Keratinocyte (primary cell): ENCODE measurements at regions not wholly inside any gene's neighbourhood (a gene's known extent, or its start where the extent isn't known, plus 50 kb on each side); places are given as distances from the start of the nearest gene placed in this dataset.

Experiments
- DNase-seq: peaks from one replicate; pipeline ENCODE4 v3.0.0-alpha.2; 2011; ENCODE audit warnings: low read depth, missing footprints, low spot score
- FAIRE-seq: peaks from 2 replicates; lab custom pipeline; 2011; peaks lifted over from hg19 to GRCh38; lab: Jason Lieb, UNC
- H2AFZ ChIP-seq: 2 replicates; pipeline ENCODE4 v1.6.0; 2012; ENCODE audit warnings: low read length, control low read depth, inconsistent platforms; ENCODE audit not compliant: control insufficient read depth
- H3K27ac ChIP-seq: 2 replicates; pipeline ENCODE4 v1.5.1; 2011; ENCODE audit warnings: low read length; ENCODE audit not compliant: control insufficient read depth, insufficient read depth
- H3K27me3 ChIP-seq: 3 replicates; pipeline ENCODE4 v1.6.0; 2011; ENCODE audit warnings: low read length; ENCODE audit not compliant: control insufficient read depth, insufficient read depth; ENCODE audit errors: extremely low read depth
- H3K36me3 ChIP-seq, 2 experiments: 2 replicates in 1 of 2; 3 replicates in 1 of 2; pipeline ENCODE4 v1.5.1; 2011; ENCODE audit warnings: low read length in 2 of 2, mild to moderate bottlenecking in 1 of 2; ENCODE audit not compliant: control insufficient read depth in 2 of 2, insufficient read depth in 2 of 2; ENCODE audit errors: extremely low read depth in 1 of 2
- H3K4me1 ChIP-seq: 3 replicates; pipeline ENCODE4 v1.5.1; 2011; ENCODE audit warnings: low read length; ENCODE audit not compliant: control insufficient read depth, insufficient read depth; ENCODE audit errors: extremely low read depth
- H3K4me2 ChIP-seq: 3 replicates; pipeline ENCODE4 v1.6.0; 2011; ENCODE audit warnings: low read depth, low read length; ENCODE audit not compliant: control insufficient read depth, insufficient read depth; ENCODE audit errors: extremely low read depth
- H3K4me3 ChIP-seq, 3 experiments: fragments of 200-600 bp in 1 of 3; sonication (generic) in 1 of 3; 2 replicates in 2 of 3; 3 replicates in 1 of 3; pipeline ENCODE4 v1.5.1; 2011 to 2016; ENCODE audit warnings: low read length in 3 of 3, mild to moderate bottlenecking in 3 of 3, control low read depth in 2 of 3, inconsistent platforms in 1 of 3, low read depth in 1 of 3, mixed read lengths in 1 of 3, mixed run types in 1 of 3, moderate library complexity in 1 of 3; ENCODE audit not compliant: control insufficient read depth in 2 of 3, insufficient read depth in 2 of 3; ENCODE audit errors: extremely low read depth in 1 of 3
- H3K79me2 ChIP-seq: 2 replicates; pipeline ENCODE4 v1.6.0; 2012; ENCODE audit warnings: low read length; ENCODE audit not compliant: control insufficient read depth, insufficient read depth
- H3K9ac ChIP-seq: 3 replicates; pipeline ENCODE4 v1.6.0; 2011; ENCODE audit warnings: low read length; ENCODE audit not compliant: control insufficient read depth, insufficient read depth; ENCODE audit errors: extremely low read depth
- H3K9me1 ChIP-seq: 3 replicates; pipeline ENCODE4 v1.6.0; 2011; ENCODE audit warnings: low read length; ENCODE audit not compliant: control insufficient read depth, insufficient read depth; ENCODE audit errors: extremely low read depth
- H3K9me3 ChIP-seq: 2 replicates; pipeline ENCODE4 v1.5.1; 2012; ENCODE audit warnings: low read depth, low read length; ENCODE audit not compliant: control insufficient read depth
- H4K20me1 ChIP-seq: 3 replicates; pipeline ENCODE4 v1.6.0; 2011; ENCODE audit warnings: low read length; ENCODE audit not compliant: control insufficient read depth, insufficient read depth; ENCODE audit errors: extremely low read depth
- CTCF ChIP-seq, 3 experiments: IDR thresholded peaks in 1 of 3; conservative IDR thresholded peaks in 1 of 3; optimal IDR thresholded peaks in 1 of 3; 2 replicates in 2 of 3; 3 replicates in 1 of 3; pipeline versions ENCODE3 to v1.5.1; 2011; ENCODE audit warnings: low read length in 3 of 3, mild to moderate bottlenecking in 3 of 3, moderate library complexity in 2 of 3, control low read depth in 1 of 3, inconsistent platforms in 1 of 3; ENCODE audit not compliant: insufficient read depth in 2 of 3; ENCODE audit errors: extremely low read depth in 1 of 3
- EZH2 ChIP-seq: IDR thresholded peaks from one replicate; pipeline ENCODE4 v1.6.1; 2012; ENCODE audit warnings: inconsistent platforms, mild to moderate bottlenecking, low read length, moderate library complexity
- dilution Hi-C: fragments of 300-500 bp; cut with MboI; formaldehyde crosslinking; loops from one replicate; pipeline ENCODE4 v1.7.0; 2020; ENCODE audit warnings: low sequenced_read_pairs; ENCODE audit not compliant: extremely low pct_ligation_motif_present

- H3K9me3 ChIP-seq = no peaks in the 10 kb centered on the region
- H3K4me2 ChIP-seq = no peak overlapping the region
- FAIRE-seq (no peak), DNase-seq (no peak)
- H4K20me1 ChIP-seq = no peaks in the 10 kb centered on the region
- no peaks in the 10 kb centered on the region for H3K36me3 ChIP-seq
- H3K4me1 ChIP-seq = no peaks in the 10 kb centered on the region
- H3K4me3 ChIP-seq = no peak overlapping the region
- no peak for TF ChIP-seq EZH2
- no peak for TF ChIP-seq CTCF (optimal IDR thresholded peaks at IDR 0.05 in 1 of 3, IDR thresholded peaks at IDR 0.05 in 1 of 3, conservative IDR thresholded peaks at IDR 0.05 in 1 of 3; ENCODE audit: extremely low read depth in 1 of 3, insufficient read depth in 2 of 3, low read length in 3 of 3)
- H3K79me2 ChIP-seq = no peaks in the 10 kb centered on the region
- H3K27me3 ChIP-seq = no peaks in the 10 kb centered on the region
- H3K9me1 ChIP-seq = no peaks in the 10 kb centered on the region
- dilution Hi-C loops = no loop called here
- H3K27ac ChIP-seq = no peak overlapping the region
- H2AFZ ChIP-seq = no peak overlapping the region
- no peak overlapping the region for H3K9ac ChIP-seq
These were observed 715.2 kb upstream of the MARCKS start for GRCh38 chr6:113141901-113142300.

- FAIRE-seq = no peak
- Histone ChIP-seq H3K4me1 (no peaks in the 10 kb centered on the region), H3K9me3 (no peaks in the 10 kb centered on the region), H2AFZ (no peak overlapping the region), H3K27me3 (no peaks in the 10 kb centered on the region), H4K20me1 (no peaks in the 10 kb centered on the region), H3K4me2 (no peak overlapping the region), H3K9ac (no peak overlapping the region), H3K27ac (no peak overlapping the region), H3K9me1 (no peaks in the 10 kb centered on the region), H3K79me2 (no peaks in the 10 kb centered on the region), H3K4me3 (no peak overlapping the region), H3K36me3 (no peaks in the 10 kb centered on the region)
- dilution Hi-C loops = no loop called here
- TF ChIP-seq CTCF (optimal IDR thresholded peaks at IDR 0.05 in 1 of 3, IDR thresholded peaks at IDR 0.05 in 1 of 3, conservative IDR thresholded peaks at IDR 0.05 in 1 of 3; ENCODE audit: extremely low read depth in 1 of 3, insufficient read depth in 2 of 3, low read length in 3 of 3) (no peak), EZH2 (no peak)
- DNase-seq = no peak
These were observed 714.4 kb upstream of the MARCKS start for GRCh38 chr6:113142671-113143174.
